OCI-LY7 (cell line): ENCODE measurements at regions not wholly inside any gene's neighbourhood (a gene's known extent, or its start where the extent isn't known, plus 50 kb on each side); places are given as distances from the start of the nearest gene placed in this dataset.

Experiments used
- BruUV-seq: library from RNA; stranded (reverse); fragments of 400-500 nt; replicated peaks from 2 replicates; lab custom pipeline; 2021; lab: Mats Ljungman, UMichigan
- CTCF ChIA-PET: fragments of 300-600 bp; sonication (Branson Sonifier 250); formaldehyde crosslinking; loops from one replicate; lab custom pipeline; 2022; ENCODE audit warnings: antibody characterized with exemption; ENCODE audit not compliant: unreplicated experiment; lab: Charles Lee
- POLR2A ChIA-PET: fragments of 300-600 bp; sonication (Branson Sonifier 250); formaldehyde crosslinking; loops from one replicate; lab custom pipeline; 2022; ENCODE audit warnings: antibody characterized with exemption; lab: Charles Lee
- DNase-seq: peaks from one replicate; pipeline ENCODE4 v3.0.0-alpha.2; 2015; ENCODE audit warnings: low spot score
- H2AFZ ChIP-seq: fragments of 200-600 bp; sonication (generic), shearing (Covaris generic); 2 replicates; pipeline ENCODE4 v1.6.1; 2014; ENCODE audit warnings: mild to moderate bottlenecking, antibody characterized with exemption, low read length, moderate library complexity
- H3K27ac ChIP-seq: fragments of 200-600 bp; sonication (generic); 2 replicates; pipeline ENCODE4 v1.5.1; 2014; ENCODE audit warnings: mixed run types, low read depth, mild to moderate bottlenecking, moderate library complexity, low read length, inconsistent platforms; ENCODE audit not compliant: poor library complexity, severe bottlenecking
- H3K36me3 ChIP-seq: fragments of 200-600 bp; sonication (generic); 2 replicates; pipeline ENCODE4 v1.6.1; 2014; ENCODE audit warnings: mild to moderate bottlenecking, antibody characterized with exemption, low read length, moderate library complexity, mixed read lengths; ENCODE audit not compliant: insufficient read depth
- H3K4me1 ChIP-seq: fragments of 200-600 bp; sonication (generic); 2 replicates; pipeline ENCODE4 v1.5.1; 2014; ENCODE audit warnings: mild to moderate bottlenecking, low read length; ENCODE audit not compliant: insufficient read depth, poor library complexity, severe bottlenecking
- H3K4me2 ChIP-seq: fragments of 200-600 bp; sonication (generic); 2 replicates; pipeline ENCODE4 v1.6.1; 2014; ENCODE audit warnings: mild to moderate bottlenecking, low read length
- H3K4me3 ChIP-seq: fragments of 200-600 bp; sonication (generic); 2 replicates; pipeline ENCODE4 v1.5.1; 2014; ENCODE audit warnings: mild to moderate bottlenecking, low read depth, low read length; ENCODE audit not compliant: poor library complexity, severe bottlenecking
- H3K79me2 ChIP-seq: fragments of 200-600 bp; sonication (generic); 2 replicates; pipeline ENCODE4 v1.6.1; 2016; ENCODE audit warnings: low read depth, mild to moderate bottlenecking, low read length, moderate library complexity, mixed read lengths; ENCODE audit not compliant: insufficient read depth
- H3K9me2 ChIP-seq: fragments of 200-600 bp; sonication (generic); 2 replicates; pipeline ENCODE4 v1.6.1; 2016; ENCODE audit warnings: mild to moderate bottlenecking, low read length, mixed read lengths; ENCODE audit not compliant: insufficient read depth
- H3K9me3 ChIP-seq: fragments of 200-600 bp; sonication (generic); 2 replicates; pipeline ENCODE4 v1.6.1; 2014; ENCODE audit warnings: mild to moderate bottlenecking, mixed run types, low read length, mixed read lengths
- H4K20me1 ChIP-seq: fragments of 200-600 bp; sonication (generic); 2 replicates; pipeline ENCODE4 v1.6.1; 2014; ENCODE audit warnings: mild to moderate bottlenecking, antibody characterized with exemption, low read length, moderate library complexity, mixed read lengths; ENCODE audit not compliant: insufficient read depth
- EZH2phosphoT487 ChIP-seq: fragments of 200-600 bp; sonication (generic); IDR thresholded peaks from 2 replicates; pipeline ENCODE4 v1.6.1; 2018; ENCODE audit warnings: low read depth, borderline replicate concordance, mild to moderate bottlenecking, mixed run types, antibody characterized with exemption, low read length, moderate library complexity, mixed read lengths
- intact Hi-C: fragments of 100-400 bp; cut with micrococcal nuclease; formaldehyde crosslinking; loops from one replicate; pipeline ENCODE4 v1.10.0; 2022; ENCODE audit not compliant: unreplicated experiment
- TF ChIP-seq, protein P1 (sequence below): fragments of 200-600 bp; sonication (generic); conservative IDR thresholded peaks from 2 replicates; pipeline ENCODE4 v1.5.1; 2014; ENCODE audit warnings: mild to moderate bottlenecking, antibody characterized with exemption, low read length, moderate library complexity, mixed read lengths

DNA sequence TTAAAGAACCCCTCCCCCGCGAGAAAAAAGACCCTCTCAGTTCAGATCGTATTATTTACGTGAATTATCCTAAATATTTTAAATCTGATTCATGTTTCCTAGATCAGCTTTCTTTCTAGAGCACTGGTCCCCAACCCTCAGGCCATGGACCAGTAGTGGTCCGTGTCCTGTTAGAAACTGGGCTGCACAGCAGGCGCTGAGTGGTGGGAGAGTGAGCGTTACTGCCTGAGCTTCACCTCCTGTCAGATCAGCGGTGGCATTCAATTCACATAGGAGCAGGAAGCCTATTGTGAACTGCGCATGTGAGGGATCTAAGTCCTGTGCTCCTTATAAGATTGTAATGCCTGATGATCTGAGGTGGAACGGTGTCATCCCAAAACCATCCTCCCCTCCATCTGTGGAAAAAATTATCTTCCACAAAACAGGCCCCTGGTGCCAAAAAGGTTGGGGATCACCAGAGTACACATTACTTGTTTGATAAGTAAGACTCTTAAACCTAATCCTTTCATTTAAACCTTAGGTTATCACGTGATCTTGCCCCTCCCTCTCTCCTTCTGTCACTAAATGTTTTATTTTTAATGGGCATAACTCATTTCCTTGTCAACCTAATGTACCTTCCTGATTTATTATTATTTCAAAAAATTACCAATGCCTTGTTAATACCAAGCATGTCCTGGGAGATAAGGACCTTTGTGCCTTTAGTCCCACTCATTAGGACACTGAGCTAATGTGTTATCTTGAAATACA is 442.9 kb downstream of the TLL1 start:
- no TSS peak for BruUV-seq
- Histone ChIP-seq H3K9me2 (no peaks in the 10 kb centered on the region), H3K79me2 (no peaks in the 10 kb centered on the region), H4K20me1 (no peaks in the 10 kb centered on the region), H3K4me2 (no peak overlapping the region), H2AFZ (no peak overlapping the region), H3K4me1 (no peaks in the 10 kb centered on the region), H3K4me3 (no peak overlapping the region), H3K36me3 (no peaks in the 10 kb centered on the region), H3K9me3 (no peaks in the 10 kb centered on the region), H3K27ac (no peak overlapping the region)
- ChIA-PET CTCF (no interaction called here), POLR2A (no interaction called here)
- intact Hi-C loops = no loop called here
- TF ChIP-seq, protein P1, sequence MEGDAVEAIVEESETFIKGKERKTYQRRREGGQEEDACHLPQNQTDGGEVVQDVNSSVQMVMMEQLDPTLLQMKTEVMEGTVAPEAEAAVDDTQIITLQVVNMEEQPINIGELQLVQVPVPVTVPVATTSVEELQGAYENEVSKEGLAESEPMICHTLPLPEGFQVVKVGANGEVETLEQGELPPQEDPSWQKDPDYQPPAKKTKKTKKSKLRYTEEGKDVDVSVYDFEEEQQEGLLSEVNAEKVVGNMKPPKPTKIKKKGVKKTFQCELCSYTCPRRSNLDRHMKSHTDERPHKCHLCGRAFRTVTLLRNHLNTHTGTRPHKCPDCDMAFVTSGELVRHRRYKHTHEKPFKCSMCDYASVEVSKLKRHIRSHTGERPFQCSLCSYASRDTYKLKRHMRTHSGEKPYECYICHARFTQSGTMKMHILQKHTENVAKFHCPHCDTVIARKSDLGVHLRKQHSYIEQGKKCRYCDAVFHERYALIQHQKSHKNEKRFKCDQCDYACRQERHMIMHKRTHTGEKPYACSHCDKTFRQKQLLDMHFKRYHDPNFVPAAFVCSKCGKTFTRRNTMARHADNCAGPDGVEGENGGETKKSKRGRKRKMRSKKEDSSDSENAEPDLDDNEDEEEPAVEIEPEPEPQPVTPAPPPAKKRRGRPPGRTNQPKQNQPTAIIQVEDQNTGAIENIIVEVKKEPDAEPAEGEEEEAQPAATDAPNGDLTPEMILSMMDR = no peak
- TF ChIP-seq EZH2phosphoT487 = no peak
- DNase-seq = no peak

DNA sequence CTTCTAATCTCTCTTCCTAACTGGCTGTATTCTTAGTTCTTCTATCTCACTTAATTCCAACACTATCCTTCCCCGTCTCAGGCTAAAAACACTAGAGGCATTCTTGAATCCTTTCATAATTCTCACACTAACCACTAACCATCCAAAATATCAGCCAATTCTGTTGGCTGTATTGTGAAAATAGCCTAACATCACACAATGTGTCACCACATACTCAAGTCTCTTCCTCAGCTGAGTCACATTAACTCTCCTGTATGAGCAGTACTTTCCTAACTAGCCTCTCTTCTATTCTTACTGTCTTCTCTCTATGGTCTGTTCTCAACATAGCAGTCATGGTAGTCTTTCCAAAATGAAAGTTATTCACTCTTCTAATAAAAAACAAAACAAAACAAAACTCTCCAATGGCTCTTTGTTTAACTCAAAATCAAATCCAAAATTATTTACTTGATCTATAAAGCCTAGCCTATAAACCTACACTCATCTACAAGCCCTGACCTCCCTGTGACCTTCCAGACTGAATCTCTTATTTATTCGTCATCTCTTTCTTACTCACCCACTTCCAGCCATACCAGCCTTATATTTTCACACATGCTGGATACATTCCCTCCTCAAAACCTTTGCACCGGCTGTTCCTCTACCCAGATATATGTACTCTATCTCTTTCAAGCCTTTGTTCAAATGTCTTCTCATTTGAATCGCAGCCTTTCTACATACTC is 445.9 kb downstream of the TLL1 start:
- no peak overlapping the region for H3K27ac ChIP-seq
- H3K9me3 ChIP-seq = no peaks in the 10 kb centered on the region
- no peaks in the 10 kb centered on the region for H4K20me1 ChIP-seq
- DNase-seq = no peak
- no peaks in the 10 kb centered on the region for H3K4me1 ChIP-seq
- POLR2A ChIA-PET = no interaction called here
- CTCF ChIA-PET = no interaction called here
- H3K4me3 ChIP-seq = no peak overlapping the region
- no peaks in the 10 kb centered on the region for H3K79me2 ChIP-seq
- no peaks in the 10 kb centered on the region for H3K9me2 ChIP-seq
- no peak overlapping the region for H2AFZ ChIP-seq
- no peak overlapping the region for H3K4me2 ChIP-seq
- intact Hi-C loops = no loop called here
- TF ChIP-seq, protein P1 = no peak
- no peak for TF ChIP-seq EZH2phosphoT487
- no peaks in the 10 kb centered on the region for H3K36me3 ChIP-seq
- BruUV-seq = no TSS peak

DNA sequence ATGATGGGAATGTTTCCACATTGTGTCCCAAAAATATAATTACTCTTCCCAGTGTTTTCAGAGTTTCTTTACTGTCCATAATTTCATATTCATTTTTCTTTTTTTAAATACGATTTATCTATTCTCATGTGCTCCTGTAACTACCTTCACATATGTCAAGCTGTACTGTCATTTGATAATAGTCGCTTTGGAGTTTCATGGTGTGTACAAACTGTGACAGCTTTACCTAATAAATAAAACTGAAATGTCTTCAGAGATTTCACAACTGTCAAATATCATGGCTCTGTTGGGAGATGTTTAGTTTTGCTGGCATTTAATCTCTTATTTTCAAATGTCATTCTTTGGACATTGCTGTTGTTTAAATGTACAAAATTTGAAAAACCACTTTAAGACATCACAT is 450.2 kb downstream of the TLL1 start:
- no peak for DNase-seq
- Histone ChIP-seq H3K9me2 (no peaks in the 10 kb centered on the region), H3K4me1 (no peaks in the 10 kb centered on the region), H3K27ac (no peak overlapping the region), H4K20me1 (no peaks in the 10 kb centered on the region), H3K9me3 (no peaks in the 10 kb centered on the region), H3K36me3 (no peaks in the 10 kb centered on the region), H3K4me3 (no peak overlapping the region), H3K79me2 (no peaks in the 10 kb centered on the region), H2AFZ (no peak overlapping the region), H3K4me2 (no peak overlapping the region)
- no peak for TF ChIP-seq EZH2phosphoT487
- TF ChIP-seq, protein P1 = no peak
- intact Hi-C loops = no loop called here
- POLR2A ChIA-PET = no interaction called here
- no TSS peak for BruUV-seq
- CTCF ChIA-PET = no interaction called here
